HepG2 (cell line): ENCODE measurements at regions not wholly inside any gene's neighbourhood (a gene's known extent, or its start where the extent isn't known, plus 50 kb on each side); places are given as distances from the start of the nearest gene placed in this dataset.

Experiments used
- ATAC-seq: fragments of 200-7000 bp; cut with Tn5 transposase; 3 replicates; pipeline ENCODE4 v1.9.1; 2020; ENCODE audit warnings: mild to moderate bottlenecking, moderate library complexity
- BruUV-seq: library from RNA; stranded (reverse); fragments of 400-500 nt; replicated peaks from 2 replicates; lab custom pipeline; 2021; lab: Mats Ljungman, UMichigan
- CTCF ChIA-PET: fragments of 300-600 bp; formaldehyde crosslinking; extraction: SDS; loops from one replicate; lab custom pipeline; 2021; ENCODE audit warnings: low total read pairs, inconsistent platforms, low intra/inter-chr PET ratio; lab: Yijun Ruan, JAX
- POLR2A ChIA-PET: fragments of 350-600 bp; sonication (Branson Sonifier 250); formaldehyde crosslinking; loops from one replicate; lab custom pipeline; 2020; ENCODE audit warnings: antibody characterized with exemption, inconsistent platforms; lab: Yijun Ruan, JAX
- DNase-seq: peaks from one replicate; pipeline ENCODE4 v3.0.0-alpha.2; 2015; ENCODE audit warnings: low spot score
- FAIRE-seq: peaks from 3 replicates; lab custom pipeline; 2011; peaks lifted over from hg19 to GRCh38; lab: Jason Lieb, UNC
- H2AFZ ChIP-seq: one replicate; pipeline ENCODE4 v1.6.1; 2011; ENCODE audit warnings: low read length, inconsistent platforms
- H3K27ac ChIP-seq: fragments of 300-600 bp; 3 replicates; pipeline ENCODE4 v1.8.0; 2011; ENCODE audit warnings: mixed run types, mild to moderate bottlenecking, mixed read lengths, low read length, inconsistent platforms; ENCODE audit not compliant: insufficient read depth; ENCODE audit errors: extremely low read length
- H3K27me3 ChIP-seq, 2 experiments: fragments of 200-600 bp in 1 of 2; 2 replicates in 1 of 2; 3 replicates in 1 of 2; pipeline versions ENCODE4 v1.6.0 to v1.8.0; 2011; ENCODE audit warnings: low read length in 2 of 2, mild to moderate bottlenecking in 2 of 2, moderate library complexity in 2 of 2, inconsistent platforms in 1 of 2; ENCODE audit not compliant: insufficient read depth in 2 of 2, control insufficient read depth in 1 of 2
- H3K36me3 ChIP-seq, 2 experiments: fragments of 200-600 bp in 1 of 2; replicated peaks in 1 of 2; 2 replicates in 1 of 2; 3 replicates in 1 of 2; pipeline versions ENCODE4 v1.5.1 to v1.8.0; 2011; ENCODE audit warnings: low read length in 2 of 2, inconsistent platforms in 1 of 2; ENCODE audit not compliant: insufficient read depth in 2 of 2, control insufficient read depth in 1 of 2
- H3K4me1 ChIP-seq: 2 replicates; pipeline ENCODE4 v1.5.1; 2012; ENCODE audit warnings: low read length, inconsistent platforms; ENCODE audit not compliant: insufficient read depth
- H3K4me2 ChIP-seq: 2 replicates; pipeline ENCODE4 v1.6.0; 2011; ENCODE audit warnings: low read depth, low read length, inconsistent platforms
- H3K4me3 ChIP-seq, 3 experiments: fragments of 200-600 bp in 1 of 3; sonication (generic), shearing (Covaris generic) in 1 of 3; replicated peaks in 1 of 3; 2 replicates each; pipeline ENCODE4 v1.5.1; 2011 to 2016; ENCODE audit warnings: low read length in 3 of 3, inconsistent platforms in 2 of 3, low read depth in 2 of 3, mild to moderate bottlenecking in 2 of 3, control low read depth in 1 of 3, mixed read lengths in 1 of 3; ENCODE audit not compliant: insufficient read depth in 1 of 3
- H3K79me2 ChIP-seq: one replicate; pipeline ENCODE4 v1.6.1; 2011; ENCODE audit warnings: low read length, inconsistent platforms; ENCODE audit not compliant: insufficient read depth
- H3K9ac ChIP-seq: 2 replicates; pipeline ENCODE4 v1.6.0; 2011; ENCODE audit warnings: mild to moderate bottlenecking, low read depth, low read length, inconsistent platforms; ENCODE audit not compliant: insufficient read depth
- H3K9me3 ChIP-seq: 2 replicates; pipeline ENCODE4 v1.5.1; 2012; ENCODE audit warnings: mild to moderate bottlenecking, low read length
- H4K20me1 ChIP-seq: 2 replicates; pipeline ENCODE4 v1.6.0; 2011; ENCODE audit warnings: inconsistent platforms, mild to moderate bottlenecking, low read length, moderate library complexity; ENCODE audit not compliant: insufficient read depth
- CCAR2 ChIP-seq: fragments of 200-400 bp; formaldehyde crosslinking; optimal IDR thresholded peaks from 2 replicates; pipeline ENCODE3; 2018; ENCODE audit warnings: low read depth, mild to moderate bottlenecking, low read length, moderate library complexity
- HNRNPH1 ChIP-seq: fragments of 200-400 bp; formaldehyde crosslinking; optimal IDR thresholded peaks from 2 replicates; pipeline ENCODE3; 2017; ENCODE audit warnings: mild to moderate bottlenecking, low read depth, low read length
- NFKBIZ ChIP-seq: IDR thresholded peaks from 2 replicates; pipeline ENCODE4 v1.6.1; 2018; ENCODE audit warnings: missing genetic modification reagents, missing compliant biosample characterization
- ZNF225 ChIP-seq: sonication (generic); formaldehyde crosslinking; IDR thresholded peaks from 2 replicates; pipeline ENCODE4 v1.4.0; 2020; ENCODE audit warnings: mild to moderate bottlenecking, missing genetic modification reagents
- ZNF256 ChIP-seq: sonication (generic); formaldehyde crosslinking; conservative IDR thresholded peaks from 2 replicates; pipeline ENCODE4 v1.4.0; 2020; ENCODE audit warnings: missing genetic modification reagents
- ZNF598 ChIP-seq: sonication (generic); formaldehyde crosslinking; IDR thresholded peaks from 2 replicates; pipeline ENCODE4 v1.5.1; 2020; ENCODE audit warnings: mild to moderate bottlenecking, missing genetic modification reagents, borderline replicate concordance
- ZNF614 ChIP-seq: IDR thresholded peaks from 2 replicates; pipeline ENCODE4 v1.6.1; 2018; ENCODE audit warnings: missing biosample characterization, missing genetic modification reagents, inconsistent platforms, borderline replicate concordance
- WGBS: methylation state at CpG from one replicate; pipeline ENCODE4 v1.1.6; 2017; ENCODE audit warnings: low lambda C conversion rate; 5-methylcytosine and 5-hydroxymethylcytosine counted together
- in situ Hi-C: cut with HindIII; loops from 2 replicates; pipeline ENCODE4 v1.10.0; 2017; ENCODE audit warnings: low pct_unique_long_range_greater_than_20kb; ENCODE audit not compliant: extremely low pct_ligation_motif_present
- intact Hi-C: fragments of 100-400 bp; cut with micrococcal nuclease; formaldehyde crosslinking; loops from one replicate; pipeline ENCODE4 v1.10.0; 2022; ENCODE audit not compliant: unreplicated experiment
- TF ChIP-seq, protein P1 (sequence below), 2 experiments: sonication (generic) in 1 of 2; formaldehyde crosslinking in 1 of 2; IDR thresholded peaks; 2 replicates each; pipeline versions ENCODE4 v1.4.0 to v1.6.1; 2016 to 2020; ENCODE audit warnings: borderline replicate concordance in 1 of 2, low read depth in 1 of 2, mild to moderate bottlenecking in 1 of 2, missing genetic modification reagents in 1 of 2
- TF ChIP-seq, protein P2 (sequence below): sonication (generic); formaldehyde crosslinking; IDR thresholded peaks from 2 replicates; pipeline ENCODE4 v1.4.0; 2020; ENCODE audit warnings: missing genetic modification reagents, borderline replicate concordance

GRCh38 chr6:28767691-28768090 lies 156.1 kb downstream of the TRIM27 start:
- ChIA-PET POLR2A (no interaction called here), CTCF (no interaction called here)
- no peak for ATAC-seq
- no peaks in the 10 kb centered on the region for H4K20me1 ChIP-seq
- no peak for FAIRE-seq
- intact Hi-C loops (no loop called here), in situ Hi-C loops (no loop called here)
- H3K9me3 ChIP-seq: no peaks in the 10 kb centered on the region
- WGBS: 26% methylated on average over 5 of the region's 5 CpGs
- no peak overlapping the region for H3K9ac ChIP-seq
- TF ChIP-seq, protein P1, sequence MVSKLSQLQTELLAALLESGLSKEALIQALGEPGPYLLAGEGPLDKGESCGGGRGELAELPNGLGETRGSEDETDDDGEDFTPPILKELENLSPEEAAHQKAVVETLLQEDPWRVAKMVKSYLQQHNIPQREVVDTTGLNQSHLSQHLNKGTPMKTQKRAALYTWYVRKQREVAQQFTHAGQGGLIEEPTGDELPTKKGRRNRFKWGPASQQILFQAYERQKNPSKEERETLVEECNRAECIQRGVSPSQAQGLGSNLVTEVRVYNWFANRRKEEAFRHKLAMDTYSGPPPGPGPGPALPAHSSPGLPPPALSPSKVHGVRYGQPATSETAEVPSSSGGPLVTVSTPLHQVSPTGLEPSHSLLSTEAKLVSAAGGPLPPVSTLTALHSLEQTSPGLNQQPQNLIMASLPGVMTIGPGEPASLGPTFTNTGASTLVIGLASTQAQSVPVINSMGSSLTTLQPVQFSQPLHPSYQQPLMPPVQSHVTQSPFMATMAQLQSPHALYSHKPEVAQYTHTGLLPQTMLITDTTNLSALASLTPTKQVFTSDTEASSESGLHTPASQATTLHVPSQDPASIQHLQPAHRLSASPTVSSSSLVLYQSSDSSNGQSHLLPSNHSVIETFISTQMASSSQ (IDR thresholded peaks at IDR 0.05; ENCODE audit: low read depth): no peak
- TF ChIP-seq, protein P1 (CRISPR knock-in tag; IDR thresholded peaks at IDR 0.05; ENCODE audit: borderline replicate concordance): no peak
- no peak for TF ChIP-seq ZNF256 (CRISPR knock-in tag)
- no peak for TF ChIP-seq ZNF614
- no peak for TF ChIP-seq ZNF598 (CRISPR knock-in tag)
- TF ChIP-seq CCAR2: no peak
- no peak for TF ChIP-seq NFKBIZ (CRISPR knock-in tag)
- TF ChIP-seq, protein P2, sequence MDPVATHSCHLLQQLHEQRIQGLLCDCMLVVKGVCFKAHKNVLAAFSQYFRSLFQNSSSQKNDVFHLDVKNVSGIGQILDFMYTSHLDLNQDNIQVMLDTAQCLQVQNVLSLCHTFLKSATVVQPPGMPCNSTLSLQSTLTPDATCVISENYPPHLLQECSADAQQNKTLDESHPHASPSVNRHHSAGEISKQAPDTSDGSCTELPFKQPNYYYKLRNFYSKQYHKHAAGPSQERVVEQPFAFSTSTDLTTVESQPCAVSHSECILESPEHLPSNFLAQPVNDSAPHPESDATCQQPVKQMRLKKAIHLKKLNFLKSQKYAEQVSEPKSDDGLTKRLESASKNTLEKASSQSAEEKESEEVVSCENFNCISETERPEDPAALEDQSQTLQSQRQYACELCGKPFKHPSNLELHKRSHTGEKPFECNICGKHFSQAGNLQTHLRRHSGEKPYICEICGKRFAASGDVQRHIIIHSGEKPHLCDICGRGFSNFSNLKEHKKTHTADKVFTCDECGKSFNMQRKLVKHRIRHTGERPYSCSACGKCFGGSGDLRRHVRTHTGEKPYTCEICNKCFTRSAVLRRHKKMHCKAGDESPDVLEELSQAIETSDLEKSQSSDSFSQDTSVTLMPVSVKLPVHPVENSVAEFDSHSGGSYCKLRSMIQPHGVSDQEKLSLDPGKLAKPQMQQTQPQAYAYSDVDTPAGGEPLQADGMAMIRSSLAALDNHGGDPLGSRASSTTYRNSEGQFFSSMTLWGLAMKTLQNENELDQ (CRISPR knock-in tag): no peak
- TF ChIP-seq HNRNPH1: no peak
- TF ChIP-seq ZNF225 (CRISPR knock-in tag): no peak
- H3K4me1 ChIP-seq: no peaks in the 10 kb centered on the region
- H3K36me3 ChIP-seq: no peaks in the 10 kb centered on the region
- no peak overlapping the region for H3K4me3 ChIP-seq
- no peak overlapping the region for H3K4me2 ChIP-seq
- no peak overlapping the region for H2AFZ ChIP-seq
- DNase-seq: no peak
- BruUV-seq: no TSS peak
- no peaks in the 10 kb centered on the region for H3K79me2 ChIP-seq
- H3K27ac ChIP-seq: no peak overlapping the region
- peaks cover 8 to 82% of the 10 kb centered on the region in 2 experiments; a peak in 4 of 5 replicates for H3K27me3 ChIP-seq
